ENCODE measurements at regions not wholly inside any gene's neighbourhood (a gene's known extent, or its start where the extent isn't known, plus 50 kb on each side); places are given as distances from the start of the nearest gene placed in this dataset.

- ATAC-seq (peak; percentile 55 to 76 (median 72)), DNase-seq (no peak)
- intact Hi-C loops (cut with DNase I), result no loop called here
These were observed 111.4 kb upstream of the GATA6 start for GRCh38 chr18:22057908-22058527.

DNA sequence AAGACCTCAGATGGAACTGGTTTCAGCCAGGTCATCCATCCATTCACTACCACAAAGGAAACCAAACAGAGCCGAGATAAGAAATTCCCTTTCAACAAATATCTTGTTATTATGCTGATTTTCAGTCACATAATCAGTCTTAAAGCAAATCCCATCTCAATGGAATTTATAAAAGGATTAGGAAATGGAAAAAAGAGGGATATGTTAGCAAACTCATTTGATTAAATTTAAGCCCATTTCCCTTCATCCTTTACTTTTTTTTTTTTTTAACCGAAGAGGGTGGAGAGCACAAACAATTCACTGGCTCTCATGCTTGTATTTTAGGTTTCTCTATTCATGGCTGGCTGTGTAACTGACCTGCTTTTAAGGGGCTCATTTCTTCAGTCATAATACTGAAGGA is 109.0 kb upstream of the GATA6 start:
- H3K9me3 ChIP-seq, result no peaks in the 10 kb centered on the region
- ATAC-seq, result no peak
- H3K27me3 ChIP-seq, result no peaks in the 10 kb centered on the region
- no peak overlapping the region for H3K4me3 ChIP-seq
- TF ChIP-seq POLR2A (IDR thresholded peaks at IDR 0.05), result no peak
- TF ChIP-seq, protein P1, sequence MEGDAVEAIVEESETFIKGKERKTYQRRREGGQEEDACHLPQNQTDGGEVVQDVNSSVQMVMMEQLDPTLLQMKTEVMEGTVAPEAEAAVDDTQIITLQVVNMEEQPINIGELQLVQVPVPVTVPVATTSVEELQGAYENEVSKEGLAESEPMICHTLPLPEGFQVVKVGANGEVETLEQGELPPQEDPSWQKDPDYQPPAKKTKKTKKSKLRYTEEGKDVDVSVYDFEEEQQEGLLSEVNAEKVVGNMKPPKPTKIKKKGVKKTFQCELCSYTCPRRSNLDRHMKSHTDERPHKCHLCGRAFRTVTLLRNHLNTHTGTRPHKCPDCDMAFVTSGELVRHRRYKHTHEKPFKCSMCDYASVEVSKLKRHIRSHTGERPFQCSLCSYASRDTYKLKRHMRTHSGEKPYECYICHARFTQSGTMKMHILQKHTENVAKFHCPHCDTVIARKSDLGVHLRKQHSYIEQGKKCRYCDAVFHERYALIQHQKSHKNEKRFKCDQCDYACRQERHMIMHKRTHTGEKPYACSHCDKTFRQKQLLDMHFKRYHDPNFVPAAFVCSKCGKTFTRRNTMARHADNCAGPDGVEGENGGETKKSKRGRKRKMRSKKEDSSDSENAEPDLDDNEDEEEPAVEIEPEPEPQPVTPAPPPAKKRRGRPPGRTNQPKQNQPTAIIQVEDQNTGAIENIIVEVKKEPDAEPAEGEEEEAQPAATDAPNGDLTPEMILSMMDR (IDR thresholded peaks at IDR 0.05), result no peak
- DNase-seq, result no peak
- 73% methylated on average over 2 of the region's 2 CpGs for WGBS (ENCODE audit: insufficient coverage, low coverage, low lambda C conversion rate, missing lambda C conversion rate)
- H3K27ac ChIP-seq, result no peak overlapping the region
- intact Hi-C loops (cut with DNase I), result no loop called here
- peaks cover 0 to 8% (median 0%) of the 10 kb centered on the region in 4 donors for H3K4me1 ChIP-seq
- H3K36me3 ChIP-seq, result no peaks in the 10 kb centered on the region

More at GRCh38 chr18:22057908-22058527, 111.4 kb upstream of the GATA6 start:
- Histone ChIP-seq H3K36me3 (no peaks in the 10 kb centered on the region), H3K9me3 (no peaks in the 10 kb centered on the region), H3K4me1 (peaks cover 0 to 8% (median 0%) of the 10 kb centered on the region in 4 donors), H3K4me3 (no peak overlapping the region), H3K27ac (no peak overlapping the region), H3K27me3 (no peaks in the 10 kb centered on the region)
- WGBS (ENCODE audit: insufficient coverage, low coverage, low lambda C conversion rate, missing lambda C conversion rate), result 33% methylated on average over 4 of the region's 5 CpGs
- TF ChIP-seq, protein P1 (IDR thresholded peaks at IDR 0.05), result no peak
- no peak for TF ChIP-seq POLR2A (IDR thresholded peaks at IDR 0.05)

GRCh38 chr18:22063102-22063501 is 106.3 kb upstream of the GATA6 start:
- WGBS (ENCODE audit: insufficient coverage, low coverage, low lambda C conversion rate, missing lambda C conversion rate), result 93% methylated on average over 3 of the region's 4 CpGs
- Histone ChIP-seq H3K27me3 (no peaks in the 10 kb centered on the region), H3K4me1 (no peaks in the 10 kb centered on the region), H3K27ac (no peak overlapping the region), H3K9me3 (no peaks in the 10 kb centered on the region), H3K36me3 (no peaks in the 10 kb centered on the region), H3K4me3 (no peak overlapping the region)
- TF ChIP-seq POLR2A (IDR thresholded peaks at IDR 0.05), result no peak
- TF ChIP-seq, protein P1 (IDR thresholded peaks at IDR 0.05), result no peak
- DNase-seq (no peak), ATAC-seq (no peak)
- intact Hi-C loops (cut with DNase I), result no loop called here

GRCh38 chr18:22063672-22064071 is 105.7 kb upstream of the GATA6 start:
- H3K36me3 ChIP-seq, result no peaks in the 10 kb centered on the region
- H3K9me3 ChIP-seq, result no peaks in the 10 kb centered on the region
- no peak overlapping the region for H3K27ac ChIP-seq
- no peak overlapping the region for H3K4me3 ChIP-seq
- no peak for DNase-seq
- WGBS (ENCODE audit: insufficient coverage, low coverage, low lambda C conversion rate, missing lambda C conversion rate), result no CpG with 5 or more reads among the region's 3 CpGs
- intact Hi-C loops (cut with DNase I), result no loop called here
- TF ChIP-seq, protein P1 (IDR thresholded peaks at IDR 0.05), result no peak
- TF ChIP-seq POLR2A (IDR thresholded peaks at IDR 0.05), result no peak
- H3K27me3 ChIP-seq, result no peaks in the 10 kb centered on the region
- ATAC-seq, result no peak
- H3K4me1 ChIP-seq, result no peaks in the 10 kb centered on the region
